AML-193 (cell line): ENCODE measurements at regions not wholly inside any gene's neighbourhood (a gene's known extent, or its start where the extent isn't known, plus 50 kb on each side); places are given as distances from the start of the nearest gene placed in this dataset.

Experiments
- DNase-seq, 2 experiments: peaks; one replicate each; lab custom pipeline; 2025; lab: John Stamatoyannopoulos, UW

DNA sequence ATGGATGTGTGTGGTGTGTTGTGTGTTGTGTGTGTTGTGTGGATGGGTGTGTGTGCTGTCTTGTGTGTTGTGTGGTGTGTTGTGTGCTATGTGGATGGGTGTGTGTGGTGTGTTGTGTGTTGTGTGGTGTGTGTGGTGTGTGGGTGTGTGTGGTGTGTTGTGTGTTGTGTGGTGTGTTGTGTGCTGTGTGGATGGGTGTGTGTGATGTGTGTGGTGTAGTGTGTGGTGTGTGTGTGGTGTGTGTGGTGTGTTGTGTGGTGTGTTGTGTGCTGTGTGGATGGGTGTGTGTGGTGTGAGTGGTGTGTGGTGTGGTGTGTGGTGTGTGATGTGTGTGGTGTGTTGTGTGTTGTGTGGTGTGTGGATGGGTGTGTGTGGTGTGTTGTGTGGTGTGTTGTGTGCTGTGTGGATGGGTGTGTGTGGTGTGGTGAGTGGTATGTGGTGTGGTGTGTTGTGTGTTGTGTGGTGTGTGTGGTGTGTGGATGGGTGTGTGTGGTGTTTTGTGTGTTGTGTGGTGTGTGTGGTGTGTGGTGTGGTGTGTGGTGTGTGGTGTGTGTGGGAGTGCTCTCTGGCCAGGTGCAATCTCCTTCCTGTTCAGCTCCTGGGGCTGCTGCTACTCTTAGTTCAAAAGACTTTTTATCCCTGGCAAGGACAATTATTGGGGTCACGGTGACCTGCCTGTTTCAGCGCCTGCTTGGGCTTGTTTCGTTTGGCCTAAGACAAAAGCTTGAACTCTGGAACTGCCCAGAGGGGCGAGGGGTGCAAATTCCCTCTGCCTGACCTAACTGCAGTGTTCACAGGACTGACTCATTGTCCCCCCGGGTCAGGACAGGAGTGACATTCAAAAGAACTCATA lies 101.1 kb downstream of the UBIAD1 start:
- DNase-seq, result no peak

DNA sequence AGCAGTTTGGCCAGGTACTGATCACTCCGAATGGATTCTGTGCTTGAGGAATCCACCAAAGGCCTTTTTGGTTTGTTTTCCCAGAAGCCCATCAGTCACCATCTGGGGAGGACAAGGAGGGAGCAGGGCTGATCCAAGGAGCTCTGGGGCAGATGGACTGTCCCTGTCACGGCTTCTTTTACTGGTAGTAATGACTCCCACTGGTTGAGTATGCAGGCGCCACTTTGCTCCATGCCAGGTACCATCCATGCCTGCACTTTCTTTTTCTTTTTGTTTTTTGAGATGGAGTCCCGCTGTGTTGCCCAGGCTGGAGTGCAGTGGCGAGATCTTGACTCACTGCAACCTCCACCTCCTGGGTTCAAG lies 101.7 kb downstream of the UBIAD1 start:
- DNase-seq, result no peak

DNA sequence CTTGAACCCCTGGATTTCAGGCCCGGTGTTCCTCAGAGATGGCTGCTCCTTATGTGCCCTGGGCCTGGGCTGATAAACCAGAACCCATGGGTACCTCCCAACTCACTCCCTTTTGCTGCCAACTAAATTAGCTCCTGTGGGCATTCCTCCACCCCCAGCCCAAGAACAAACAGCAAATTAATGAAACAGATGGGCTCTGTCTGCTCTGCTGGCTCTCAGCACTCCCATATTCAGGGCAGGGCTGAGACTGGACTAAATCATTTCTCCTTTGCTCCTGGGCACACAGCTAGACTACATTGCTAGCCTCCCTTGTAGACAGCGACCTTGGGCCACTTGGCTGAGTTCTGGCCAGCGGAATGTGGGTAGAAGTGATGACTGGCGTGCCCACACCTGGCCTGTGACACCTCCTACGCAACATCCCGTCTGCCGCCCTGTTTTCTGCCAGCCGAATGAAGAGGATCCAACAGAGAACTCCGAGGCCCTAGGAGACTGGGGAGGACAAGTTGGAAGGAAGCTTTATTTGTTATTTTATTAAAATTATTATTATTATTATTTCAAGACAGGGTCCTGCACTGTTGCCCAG lies 101.9 kb upstream of the DISP3 start:
- DNase-seq, result no peak

DNA sequence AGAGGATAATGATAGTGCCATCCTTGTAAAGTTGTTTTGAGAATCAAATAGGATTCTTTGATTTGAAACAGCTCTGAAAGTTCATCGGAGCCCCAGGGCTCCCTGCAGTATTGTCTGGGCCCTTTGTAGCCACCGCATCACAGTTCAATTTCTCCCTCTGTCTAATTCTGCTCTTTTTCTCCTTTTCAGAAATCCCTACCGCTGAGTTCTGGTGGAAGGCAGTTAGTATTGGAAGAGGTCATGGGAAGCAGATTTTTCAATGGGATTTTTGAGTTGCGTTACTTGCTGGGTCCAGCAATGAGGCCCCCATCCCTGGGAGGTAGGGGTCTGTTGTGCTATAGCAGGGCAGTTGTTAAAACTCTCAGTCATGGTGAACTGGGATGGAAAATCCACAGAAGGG lies 101.0 kb upstream of the DISP3 start:
- no peak for DNase-seq

- DNase-seq, result no peak
Measured at GRCh38 chr1:11379851-11380250, 99.1 kb upstream of the DISP3 start.

DNA sequence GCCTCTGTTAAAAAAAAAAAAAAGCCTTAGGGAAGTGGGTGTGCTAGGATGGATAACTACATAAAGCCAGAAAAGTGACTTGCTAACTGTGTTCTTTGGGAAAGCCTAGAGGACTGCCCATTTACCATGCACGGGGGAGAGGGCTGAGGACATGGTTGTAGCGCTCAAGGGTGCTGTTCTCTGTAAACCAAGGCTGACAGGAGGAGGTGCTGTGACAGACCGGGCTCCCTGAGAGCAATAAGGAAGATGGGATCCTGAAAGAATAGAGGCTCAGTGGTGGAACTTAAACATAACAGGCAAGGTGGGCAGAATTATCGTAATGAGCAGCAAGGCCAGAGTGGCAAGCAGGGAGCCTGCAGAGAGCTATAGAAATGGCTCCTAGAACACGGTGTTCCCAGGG lies 98.5 kb upstream of the DISP3 start:
- no peak for DNase-seq

- no peak for DNase-seq
Measured at GRCh38 chr1:11383553-11384169, 95.3 kb upstream of the DISP3 start.

DNA sequence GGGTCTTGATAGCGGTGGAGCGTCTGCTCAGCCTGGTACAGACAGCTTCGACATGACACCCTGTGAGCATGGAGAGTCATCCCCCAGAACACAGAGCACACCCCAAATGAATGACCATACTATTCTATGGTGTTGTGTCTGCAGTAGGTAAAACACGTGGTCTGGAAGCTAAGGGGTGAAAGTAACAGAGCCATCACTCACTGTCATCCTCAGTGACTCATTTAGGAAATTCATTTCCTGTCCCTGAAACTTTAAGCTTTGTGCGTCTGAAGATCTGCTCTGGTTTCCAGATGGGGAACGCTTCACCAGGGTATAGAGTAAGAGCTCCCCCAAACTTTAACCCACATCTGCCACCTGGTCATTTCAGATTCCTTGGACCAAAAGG lies 94.8 kb upstream of the DISP3 start:
- no peak for DNase-seq

- DNase-seq, result no peak
Measured at GRCh38 chr1:11387829-11388228, 91.1 kb upstream of the DISP3 start.

DNA sequence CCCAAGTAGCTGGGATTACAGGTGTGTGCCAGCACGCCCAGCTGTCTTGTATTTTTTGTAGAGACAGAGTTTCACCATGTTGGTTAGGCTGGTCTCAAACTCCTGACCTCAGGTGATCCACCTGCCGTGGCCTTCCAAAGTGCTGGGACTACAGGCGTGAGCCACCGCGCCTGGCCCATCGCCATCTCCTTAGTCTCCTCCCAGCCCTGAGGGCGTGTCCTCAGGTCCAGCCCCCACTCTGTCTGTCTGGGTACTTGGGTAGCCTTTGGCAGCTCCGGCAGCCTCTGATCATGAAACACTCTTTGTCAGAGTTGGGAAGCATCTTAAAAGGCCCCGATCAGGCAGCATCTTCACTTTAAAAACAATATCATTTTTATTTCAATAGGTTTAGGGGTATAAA lies 90.3 kb upstream of the DISP3 start:
- DNase-seq, result no peak

GRCh38 chr1:11391327-11391726 lies 87.6 kb upstream of the DISP3 start:
- DNase-seq, result no peak

- no peak for DNase-seq
Measured at GRCh38 chr1:11391886-11392285, 87.1 kb upstream of the DISP3 start.

DNA sequence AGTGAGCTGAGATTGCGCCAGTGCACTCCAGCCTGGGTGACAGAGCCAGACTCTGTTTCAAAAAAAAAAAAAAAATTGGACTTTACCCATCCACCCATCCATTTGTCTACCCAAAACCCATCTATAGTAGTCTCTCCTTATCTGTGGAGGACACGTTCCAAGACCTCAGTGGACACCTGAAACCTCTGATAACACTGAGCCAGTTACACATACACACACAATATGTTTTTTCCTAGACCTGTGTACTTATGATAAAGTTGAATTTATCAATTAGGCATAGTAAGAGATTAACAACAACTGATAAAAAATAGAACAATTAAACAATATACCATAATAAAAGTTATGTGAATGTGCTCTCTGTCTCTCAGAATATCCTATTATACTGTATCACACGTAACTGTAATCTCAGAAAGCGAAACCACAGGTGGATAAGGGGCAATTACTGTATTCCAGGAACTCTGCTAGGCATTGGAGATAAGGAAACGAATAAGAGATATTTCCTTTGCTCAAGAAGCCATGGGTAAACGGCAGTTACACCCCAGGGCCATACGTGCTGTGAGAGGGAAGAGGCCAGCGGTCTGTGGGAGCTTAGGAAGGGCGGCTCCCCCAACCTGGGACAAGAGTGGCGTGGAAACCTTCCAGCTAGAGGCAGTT lies 84.2 kb upstream of the DISP3 start:
- DNase-seq, result no peak

GRCh38 chr1:11395616-11396015 lies 83.3 kb upstream of the DISP3 start:
- DNase-seq, result no peak

DNA sequence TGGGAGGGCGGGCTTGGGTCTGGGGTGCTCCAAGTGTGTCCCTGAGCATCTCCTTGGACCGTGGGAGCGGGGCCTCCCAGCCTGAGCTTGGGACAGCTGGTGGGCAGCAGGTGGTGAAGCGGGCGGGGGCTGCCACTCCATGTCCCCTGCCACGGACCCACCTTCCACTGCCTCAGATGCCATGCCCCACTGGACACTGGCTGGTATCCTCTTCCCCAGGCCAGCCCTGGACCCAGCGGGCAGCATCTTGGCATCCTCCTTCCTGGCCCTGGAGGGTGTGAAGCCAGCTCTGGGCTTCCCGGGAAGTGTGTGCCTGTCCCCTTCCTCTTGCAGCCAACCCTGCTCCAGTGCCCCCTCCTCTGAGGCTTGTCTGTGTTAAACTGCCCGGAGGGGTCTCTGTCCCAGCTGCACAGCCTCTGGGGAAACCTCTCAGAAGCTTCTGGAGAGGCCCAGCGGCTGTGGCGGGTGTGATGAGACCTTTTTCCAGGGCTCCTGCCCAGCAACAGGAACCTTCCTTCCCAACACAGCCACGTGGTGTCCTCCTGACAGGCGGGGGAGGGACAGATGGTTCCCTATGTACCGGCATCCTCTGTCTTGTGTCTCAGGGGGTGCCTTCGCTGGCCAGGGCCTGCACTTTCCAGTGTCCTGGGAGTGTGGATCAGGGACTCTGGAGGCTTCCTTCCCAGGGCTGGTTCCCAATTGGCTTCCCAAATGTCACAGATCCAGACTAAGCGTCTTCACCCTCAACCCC lies 81.6 kb upstream of the DISP3 start:
- no peak for DNase-seq

DNA sequence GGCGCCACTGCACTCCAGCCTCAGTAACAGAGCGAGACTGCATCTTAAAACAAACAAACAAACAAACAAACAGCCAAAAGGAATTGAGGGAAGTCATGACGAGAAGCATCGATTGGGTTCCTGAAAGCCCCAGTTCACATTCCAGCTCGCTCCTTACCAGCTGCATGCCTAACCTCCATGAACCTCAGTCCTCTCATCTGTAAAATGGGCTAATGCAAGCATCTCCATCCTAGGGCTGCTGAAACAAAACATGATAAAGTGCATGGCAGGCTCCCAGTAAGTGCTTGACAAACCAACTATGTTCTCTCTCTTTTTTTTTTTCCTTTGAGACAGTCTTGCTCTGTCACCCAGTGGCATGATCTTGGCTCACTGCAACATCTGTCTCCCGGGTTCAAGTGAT lies 79.7 kb upstream of the DISP3 start:
- DNase-seq, result no peak

DNA sequence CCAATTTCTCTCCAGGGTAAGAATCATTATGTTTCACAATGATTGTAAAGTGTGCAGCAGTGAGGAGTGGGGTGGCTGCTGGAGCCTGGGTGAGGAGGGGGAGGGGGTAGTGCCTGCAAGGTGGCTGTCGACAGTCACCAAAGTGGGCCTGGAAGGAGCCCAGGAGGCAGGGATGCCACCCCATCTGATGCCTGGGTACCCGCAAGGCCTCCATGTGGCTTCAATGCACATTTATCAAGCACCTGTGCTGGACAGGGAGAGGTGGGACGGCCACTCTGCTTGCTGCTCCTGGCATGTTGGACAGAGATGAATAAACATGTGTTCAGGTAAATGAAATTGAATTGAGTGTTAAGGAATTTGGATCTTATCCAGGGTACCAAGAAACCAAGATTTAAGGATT lies 78.8 kb upstream of the DISP3 start:
- DNase-seq, result no peak

- DNase-seq, result no peak
Measured at GRCh38 chr1:11400567-11400966, 78.4 kb upstream of the DISP3 start.

GRCh38 chr1:11406845-11407244 lies 72.1 kb upstream of the DISP3 start:
- no peak for DNase-seq

DNA sequence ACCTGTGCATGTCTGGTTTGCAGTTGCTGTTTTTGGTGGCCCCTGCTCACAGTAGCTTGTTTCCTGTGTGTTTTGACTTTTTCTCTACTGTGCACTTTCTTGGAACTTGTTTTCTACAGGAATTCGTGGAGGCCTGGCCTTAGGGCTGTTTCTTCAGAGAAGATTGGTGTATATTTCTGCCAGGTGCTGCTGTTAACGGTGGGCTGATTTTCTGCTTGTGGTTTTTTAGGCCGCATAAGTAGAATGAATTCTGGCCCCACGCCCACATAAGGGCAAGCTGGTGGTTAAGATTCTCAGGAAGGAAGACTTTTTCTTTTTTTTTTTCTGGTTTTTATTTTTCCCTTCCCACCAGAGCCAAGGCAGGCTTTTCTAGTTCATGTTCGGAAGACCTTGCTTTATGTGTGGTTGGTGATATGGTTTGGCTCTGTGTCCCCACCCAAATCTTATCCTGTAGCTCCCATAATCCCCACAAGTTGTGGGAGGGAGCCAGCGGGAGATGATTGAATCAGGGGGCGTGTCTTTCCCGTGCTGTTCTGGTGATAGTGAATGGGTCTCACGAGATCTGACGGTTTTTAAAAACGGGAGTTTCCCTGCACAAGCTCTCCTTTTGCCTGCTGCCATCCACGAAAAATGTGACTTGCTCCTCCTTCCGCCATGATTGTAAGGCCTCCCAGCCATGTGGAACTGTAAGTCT lies 71.5 kb upstream of the DISP3 start:
- DNase-seq, result no peak

- DNase-seq, result no peak
Measured at GRCh38 chr1:11412141-11412540, 66.8 kb upstream of the DISP3 start.

DNA sequence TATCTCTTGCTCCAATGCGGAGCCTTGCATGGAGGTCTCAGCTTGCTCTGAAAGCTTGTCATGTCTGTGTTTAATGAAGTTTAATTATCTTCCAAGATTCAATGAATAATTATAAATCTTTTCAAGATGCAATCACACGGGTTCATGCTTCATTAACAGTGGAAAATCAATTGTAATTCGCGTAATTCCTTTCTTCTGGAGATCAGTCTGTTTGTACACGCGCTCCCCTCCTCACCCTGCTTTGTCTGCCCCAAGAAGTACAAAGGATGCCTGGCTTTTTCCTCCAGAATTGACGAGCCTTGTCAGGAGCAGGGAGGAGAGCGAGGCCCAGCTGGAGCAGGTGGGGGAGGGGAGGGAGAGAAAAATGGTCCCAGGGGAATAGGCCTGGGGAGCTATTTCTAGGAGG lies 65.0 kb upstream of the DISP3 start:
- DNase-seq, result no peak
